22Rv1 (cell line): ENCODE measurements at regions not wholly inside any gene's neighbourhood (a gene's known extent, or its start where the extent isn't known, plus 50 kb on each side); places are given as distances from the start of the nearest gene placed in this dataset.
"Not testable (repeated sequence)": the region's sequence is repeated elsewhere in the genome, so short reads cannot be mapped to it uniquely, and the experiment has no call there.

Experiments
- H3K27ac ChIP-seq: fragments of 450-650 bp; 2 replicates; pipeline ENCODE4 v1.5.1; 2017
- CTCF ChIP-seq: fragments of 450-650 bp; IDR thresholded peaks from 2 replicates; pipeline ENCODE4 v1.5.1; 2017; ENCODE audit warnings: mild to moderate bottlenecking
- ZFX ChIP-seq: fragments of 450-650 bp; IDR thresholded peaks from 2 replicates; pipeline ENCODE4 v1.6.1; 2017; ENCODE audit warnings: antibody characterized with exemption, borderline replicate concordance

DNA sequence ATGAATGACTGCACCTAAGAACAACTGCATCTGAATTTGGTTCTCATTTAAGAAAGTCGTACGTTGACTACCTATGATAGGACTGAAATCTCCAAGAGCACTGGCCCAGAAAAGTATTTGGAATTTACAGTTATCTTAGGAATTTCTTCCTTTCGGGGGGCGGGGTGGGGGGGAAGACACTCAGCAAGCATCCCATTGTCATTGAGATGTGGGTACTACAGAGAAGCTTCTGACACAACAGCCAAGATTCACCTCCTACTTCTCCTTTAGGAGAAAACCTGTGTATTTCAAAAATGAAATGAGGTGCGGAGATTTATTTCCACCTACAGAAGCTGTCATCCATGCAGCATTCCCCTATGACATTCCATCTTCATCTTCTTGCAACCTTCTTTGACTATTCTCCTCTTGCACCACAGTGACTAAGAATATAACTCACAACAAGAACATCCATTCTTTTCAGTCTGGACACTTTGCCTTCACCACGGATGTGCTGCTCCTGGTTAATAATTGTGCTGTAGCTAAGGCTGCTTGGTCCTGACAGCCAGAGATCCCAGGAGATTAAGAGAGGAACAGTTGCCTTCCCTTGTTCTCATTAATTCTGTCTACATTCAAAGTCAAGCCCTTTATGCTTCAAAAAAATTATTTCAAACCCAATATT is 98.4 kb upstream of the FRMD4A start:
- H3K27ac ChIP-seq, result no peak overlapping the region
- TF ChIP-seq ZFX, result no peak
- TF ChIP-seq CTCF, result no peak

GRCh38 chr10:14425034-14425433 is 94.3 kb upstream of the FRMD4A start:
- no peak overlapping the region for H3K27ac ChIP-seq
- TF ChIP-seq ZFX (no peak), CTCF (no peak)

DNA sequence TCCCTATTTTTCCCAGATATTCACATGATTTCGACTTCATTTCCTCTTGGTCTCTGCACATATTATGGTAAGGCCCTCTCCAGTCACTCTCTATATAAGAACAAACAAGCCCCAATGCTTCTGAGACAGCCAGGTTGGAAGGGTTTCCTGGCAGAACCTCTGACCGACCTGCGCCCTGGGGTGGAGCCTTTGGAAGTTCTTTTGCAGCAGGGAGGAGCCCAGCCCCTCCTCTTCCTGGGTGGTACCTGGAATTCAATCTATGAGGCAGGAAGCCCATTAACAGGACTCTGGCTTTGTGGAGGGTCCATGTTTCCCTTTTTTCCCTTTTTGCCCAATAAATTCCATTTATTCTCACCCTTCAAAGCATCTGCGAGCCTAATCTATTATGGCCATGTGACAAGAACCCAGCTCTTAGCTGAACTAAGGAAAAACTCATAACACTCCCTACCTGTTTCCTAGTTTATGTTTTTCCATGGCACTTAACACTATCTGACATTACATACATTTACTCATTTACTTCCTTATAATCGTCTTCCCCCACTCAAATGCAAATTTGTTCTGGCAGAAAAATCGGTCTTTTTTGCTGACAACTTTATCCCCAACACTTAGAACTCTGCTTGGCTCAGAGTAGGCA is 92.5 kb upstream of the FRMD4A start:
- TF ChIP-seq ZFX (no peak), CTCF (no peak)
- H3K27ac ChIP-seq, result no peak overlapping the region

DNA sequence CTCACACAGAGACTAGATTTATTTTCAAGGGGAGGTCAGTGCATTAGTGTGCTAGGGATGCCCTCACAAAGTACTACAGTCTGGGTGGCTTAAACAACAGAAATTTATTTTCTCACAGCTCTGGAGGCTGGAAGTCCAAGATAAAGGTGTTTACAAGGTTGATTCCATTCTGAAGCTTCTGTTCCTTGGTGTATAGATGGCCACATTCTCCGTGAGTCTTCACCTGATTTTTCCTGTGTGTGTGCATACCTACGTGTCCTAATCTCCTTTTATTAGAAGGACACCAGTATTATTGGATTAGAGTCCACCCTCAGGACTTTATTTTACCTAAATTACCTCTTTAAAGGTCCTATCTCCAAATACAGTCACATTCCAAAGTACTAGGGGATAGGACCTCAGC is 91.7 kb upstream of the FRMD4A start:
- TF ChIP-seq CTCF (no peak), ZFX (no peak)
- H3K27ac ChIP-seq, result no peak overlapping the region

GRCh38 chr10:14421941-14422340 is 91.2 kb upstream of the FRMD4A start:
- no peak for TF ChIP-seq CTCF
- no peak for TF ChIP-seq ZFX
- no peak overlapping the region for H3K27ac ChIP-seq

DNA sequence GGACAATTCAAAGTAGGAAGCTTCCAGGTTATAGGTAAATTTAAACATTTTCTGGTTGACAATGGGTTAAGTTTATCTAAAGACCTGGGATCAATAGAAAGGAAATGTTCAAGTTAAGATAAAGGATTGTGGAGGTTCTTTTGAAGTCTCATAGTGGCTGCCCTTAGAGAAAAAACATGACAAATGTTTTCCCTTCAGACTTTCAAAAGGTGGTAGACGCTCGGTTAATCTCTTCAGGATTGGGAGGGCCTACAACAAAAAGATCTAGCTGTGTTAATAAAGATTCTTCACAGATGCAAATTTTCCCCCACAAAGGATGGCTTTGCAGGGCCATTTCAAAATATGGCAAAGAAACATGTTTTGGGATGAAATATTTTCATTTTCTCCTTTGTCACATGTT is 86.6 kb upstream of the FRMD4A start:
- not testable (repeated sequence) for H3K27ac ChIP-seq

DNA sequence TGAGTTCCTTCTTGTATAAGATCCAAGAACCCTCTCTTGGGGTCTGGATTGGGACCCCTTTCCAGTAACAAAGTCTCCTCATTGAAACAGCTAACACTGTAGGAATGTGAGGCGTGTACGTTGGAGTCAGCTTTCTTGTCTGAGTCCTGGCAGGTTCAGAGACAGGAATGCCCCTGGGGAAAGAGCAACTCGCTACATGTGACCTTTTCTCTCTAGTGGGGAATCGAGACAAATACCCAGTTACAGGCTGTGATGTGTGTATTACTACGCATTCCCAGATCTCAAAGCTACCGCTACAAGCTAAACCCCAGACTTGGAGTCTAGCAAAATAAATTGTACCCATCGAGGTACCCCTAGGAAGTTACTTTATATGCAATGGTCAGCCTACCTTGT is 85.6 kb upstream of the FRMD4A start:
- no peak overlapping the region for H3K27ac ChIP-seq
- TF ChIP-seq CTCF (no peak), ZFX (no peak)
